GM12878 (cell line): ENCODE measurements at regions not wholly inside any gene's neighbourhood (a gene's known extent, or its start where the extent isn't known, plus 50 kb on each side); places are given as distances from the start of the nearest gene placed in this dataset.

Experiments
- ATAC-seq: fragments of 200-7000 bp; cut with Tn5 transposase; 3 replicates; pipeline ENCODE4 v1.9.1; 2020; ENCODE audit warnings: mild to moderate bottlenecking, moderate library complexity
- BruUV-seq: library from RNA; stranded (reverse); fragments of 400-500 nt; replicated peaks from 2 replicates; lab custom pipeline; 2021; lab: Mats Ljungman, UMichigan
- CTCF ChIA-PET: fragments of 300-600 bp; sonication (Branson Sonifier 250); formaldehyde crosslinking; extraction: SDS; loops from one replicate; lab custom pipeline; 2021; ENCODE audit warnings: inconsistent platforms; lab: Yijun Ruan, JAX
- POLR2A ChIA-PET: fragments of 350-600 bp; formaldehyde crosslinking; extraction: SDS; loops from one replicate; lab custom pipeline; 2021; ENCODE audit warnings: inconsistent platforms; lab: Charles Lee
- RAD21 ChIA-PET: fragments of 300-600 bp; sonication (Branson Sonifier 250); formaldehyde crosslinking; loops from one replicate; lab custom pipeline; 2023; ENCODE audit warnings: antibody characterized with exemption; ENCODE audit not compliant: unreplicated experiment; lab: Charles Lee
- SMC1A ChIA-PET: fragments of 300-600 bp; sonication (Branson Sonifier 250); formaldehyde crosslinking; loops from one replicate; lab custom pipeline; 2023; ENCODE audit not compliant: unreplicated experiment, uncharacterized antibody; lab: Charles Lee
- DNase-seq: peaks from one replicate; pipeline ENCODE4 v3.0.0-alpha.2; 2011; ENCODE audit warnings: low read depth, low spot score
- FAIRE-seq: peaks from 3 replicates; lab custom pipeline; 2011; peaks lifted over from hg19 to GRCh38; lab: Jason Lieb, UNC
- H2AFZ ChIP-seq: 2 replicates; pipeline ENCODE4 v1.6.0; 2011; ENCODE audit warnings: low read depth, low read length, control low read depth; ENCODE audit not compliant: control insufficient read depth
- H3K27ac ChIP-seq: 2 replicates; pipeline ENCODE4 v1.5.1; 2011; ENCODE audit warnings: control low read depth; ENCODE audit not compliant: control insufficient read depth, insufficient read depth
- H3K27me3 ChIP-seq, 2 experiments: replicated peaks in 1 of 2; 2 replicates each; pipeline versions ENCODE4 v1.6.0 to v1.6.1; 2011; ENCODE audit warnings: low read length in 1 of 2; ENCODE audit not compliant: control insufficient read depth in 2 of 2, insufficient read depth in 2 of 2
- H3K36me3 ChIP-seq, 2 experiments: 2 replicates each; pipeline ENCODE4 v1.5.1; 2011; ENCODE audit warnings: low read length in 1 of 2; ENCODE audit not compliant: control insufficient read depth in 2 of 2, insufficient read depth in 2 of 2
- H3K4me1 ChIP-seq: 2 replicates; pipeline ENCODE4 v1.6.1; 2011; ENCODE audit warnings: mild to moderate bottlenecking, low read length, moderate library complexity, mixed read lengths; ENCODE audit not compliant: control insufficient read depth, insufficient read depth
- H3K4me2 ChIP-seq: 2 replicates; pipeline ENCODE4 v1.6.0; 2011; ENCODE audit warnings: control low read depth; ENCODE audit not compliant: control insufficient read depth, insufficient read depth
- H3K4me3 ChIP-seq: fragments of 200-600 bp; sonication (generic); 2 replicates; pipeline ENCODE4 v1.5.1; 2016
- H3K79me2 ChIP-seq: 2 replicates; pipeline ENCODE4 v1.6.0; 2011; ENCODE audit warnings: low read length; ENCODE audit not compliant: control insufficient read depth, insufficient read depth
- H3K9ac ChIP-seq: 2 replicates; pipeline ENCODE4 v1.8.0; 2011; ENCODE audit warnings: low read length, control low read depth, mixed read lengths; ENCODE audit not compliant: control insufficient read depth, insufficient read depth
- H3K9me3 ChIP-seq: replicated peaks from 3 replicates; pipeline ENCODE4 v1.5.1; 2011; ENCODE audit warnings: mild to moderate bottlenecking, low read length; ENCODE audit not compliant: control insufficient read depth, insufficient read depth
- H4K20me1 ChIP-seq: 2 replicates; pipeline ENCODE4 v1.6.0; 2011; ENCODE audit not compliant: control insufficient read depth, insufficient read depth
- E2F4 ChIP-seq: IDR thresholded peaks from 2 replicates; pipeline ENCODE4 v1.6.1; 2012; ENCODE audit warnings: low read depth, low read length, improper control_type of control experiment
- HDAC2 ChIP-seq: fragments of 200-600 bp; sonication (generic); IDR thresholded peaks from 2 replicates; pipeline ENCODE4 v1.6.1; 2017
- NR2C1 ChIP-seq: fragments of 450-650 bp; IDR thresholded peaks from 2 replicates; pipeline ENCODE4 v1.6.1; 2017; ENCODE audit warnings: antibody characterized with exemption, mild to moderate bottlenecking, moderate library complexity
- RELB ChIP-seq: fragments of 450-650 bp; IDR thresholded peaks from 2 replicates; pipeline ENCODE4 v1.6.1; 2017; ENCODE audit warnings: low read depth, mild to moderate bottlenecking, moderate library complexity
- REST ChIP-seq: IDR thresholded peaks from 2 replicates; pipeline ENCODE4 v1.6.1; 2012; ENCODE audit warnings: mild to moderate bottlenecking, low read depth, low read length
- SKIL ChIP-seq: fragments of 450-650 bp; IDR thresholded peaks from 2 replicates; pipeline ENCODE4 v1.6.1; 2017; ENCODE audit warnings: mild to moderate bottlenecking, low read depth, inconsistent platforms; ENCODE audit not compliant: poor library complexity, severe bottlenecking
- SMAD1 ChIP-seq: fragments of 450-650 bp; IDR thresholded peaks from 2 replicates; pipeline ENCODE4 v1.6.1; 2018; ENCODE audit warnings: mild to moderate bottlenecking, low read depth; ENCODE audit not compliant: partially characterized antibody
- ZNF622 ChIP-seq: fragments of 450-650 bp; IDR thresholded peaks from 2 replicates; pipeline ENCODE4 v1.6.1; 2017; ENCODE audit warnings: mild to moderate bottlenecking, inconsistent platforms
- WGBS: methylation state at CpG from one replicate; pipeline ENCODE4 v1.1.6; 2016; ENCODE audit warnings: low lambda C conversion rate; ENCODE audit not compliant: insufficient replicate concordance, insufficient coverage; ENCODE audit errors: missing lambda C conversion rate; 5-methylcytosine and 5-hydroxymethylcytosine counted together
- in situ Hi-C: fragments of 300-500 bp; cut with MboI; formaldehyde crosslinking; loops from 9 replicates; pipeline ENCODE4 v1.14.3; 2018; ENCODE audit warnings: mixed read lengths
- intact Hi-C: fragments of 100-400 bp; cut with micrococcal nuclease; formaldehyde crosslinking; loops from one replicate; pipeline ENCODE4 v1.14.2; 2022; ENCODE audit not compliant: unreplicated experiment

GRCh38 chr13:107441279-107441678 lies 774.1 kb downstream of the LIG4 start (continued):
- no peak for TF ChIP-seq REST
- no peak for TF ChIP-seq RELB
- no peak for TF ChIP-seq E2F4
- no peak for TF ChIP-seq ZNF622

GRCh38 chr13:107438251-107438650 lies 777.1 kb downstream of the LIG4 start:
- FAIRE-seq (no peak), DNase-seq (no peak), ATAC-seq (no peak)
- Histone ChIP-seq H3K27me3 (no peaks in the 10 kb centered on the region), H4K20me1 (no peaks in the 10 kb centered on the region), H3K4me2 (no peak overlapping the region), H3K36me3 (no peaks in the 10 kb centered on the region), H3K9ac (no peak overlapping the region), H2AFZ (no peak overlapping the region), H3K4me1 (no peaks in the 10 kb centered on the region), H3K27ac (no peak overlapping the region), H3K4me3 (no peak overlapping the region), H3K9me3 (no peaks in the 10 kb centered on the region), H3K79me2 (no peaks in the 10 kb centered on the region)
- intact Hi-C loops = no loop called here
- no TSS peak for BruUV-seq
- no peak for TF ChIP-seq HDAC2
- no peak for TF ChIP-seq SMAD1
- no peak for TF ChIP-seq NR2C1
- TF ChIP-seq SKIL = no peak
- in situ Hi-C loops = no loop called here
- 0% methylated on average over 1 of the region's 1 CpG for WGBS
- SMC1A ChIA-PET = no interaction called here
- RAD21 ChIA-PET = no interaction called here
- CTCF ChIA-PET = no interaction called here
- POLR2A ChIA-PET = no interaction called here
